ENCODE measurements at regions not wholly inside any gene's neighbourhood (a gene's known extent, or its start where the extent isn't known, plus 50 kb on each side); places are given as distances from the start of the nearest gene placed in this dataset.
A peak's percentile ranks its signal among the peaks of the same experiment; 100 is the strongest.
"Not testable (repeated sequence)": the region's sequence is repeated elsewhere in the genome, so short reads cannot be mapped to it uniquely, and the experiment has no call there.

DNA sequence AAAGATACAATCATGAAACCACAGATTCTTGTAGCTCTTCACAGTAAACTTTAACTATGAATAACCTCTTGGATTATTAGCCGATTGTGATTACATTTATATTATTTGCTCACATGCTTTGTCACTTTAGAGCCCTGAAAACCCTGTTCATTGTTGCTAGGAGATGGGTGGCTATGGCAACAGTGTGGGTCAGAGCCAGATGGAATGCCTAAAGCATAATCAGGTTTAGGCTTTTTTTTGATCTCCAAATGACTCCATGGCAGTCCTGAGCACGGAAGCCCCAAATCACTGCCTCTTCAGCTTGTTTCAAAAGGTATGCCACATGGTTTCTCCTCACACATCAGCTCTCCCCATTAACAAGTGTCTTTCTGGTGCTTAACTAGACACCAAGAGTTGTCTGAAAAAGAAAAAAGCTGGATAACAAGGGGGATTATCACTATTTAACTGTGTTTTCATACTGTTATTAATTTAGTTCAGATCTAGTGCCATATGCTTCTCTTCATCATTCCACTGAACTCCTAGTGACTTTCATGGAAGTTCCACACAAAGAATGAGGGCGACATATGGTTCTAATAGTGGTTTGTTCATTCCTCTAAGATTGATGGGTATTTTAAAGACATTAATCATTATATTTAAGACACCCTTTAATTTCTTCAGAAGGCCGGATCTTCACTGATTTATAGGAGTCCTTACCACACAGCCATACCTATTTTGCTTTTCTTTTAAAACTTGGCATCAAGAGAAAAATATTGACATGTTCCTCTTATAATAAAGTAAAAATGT, 88.8 kb upstream of the PAM start:
- DNase-seq (ENCODE audit: low read depth) = peak; percentile 56

DNA sequence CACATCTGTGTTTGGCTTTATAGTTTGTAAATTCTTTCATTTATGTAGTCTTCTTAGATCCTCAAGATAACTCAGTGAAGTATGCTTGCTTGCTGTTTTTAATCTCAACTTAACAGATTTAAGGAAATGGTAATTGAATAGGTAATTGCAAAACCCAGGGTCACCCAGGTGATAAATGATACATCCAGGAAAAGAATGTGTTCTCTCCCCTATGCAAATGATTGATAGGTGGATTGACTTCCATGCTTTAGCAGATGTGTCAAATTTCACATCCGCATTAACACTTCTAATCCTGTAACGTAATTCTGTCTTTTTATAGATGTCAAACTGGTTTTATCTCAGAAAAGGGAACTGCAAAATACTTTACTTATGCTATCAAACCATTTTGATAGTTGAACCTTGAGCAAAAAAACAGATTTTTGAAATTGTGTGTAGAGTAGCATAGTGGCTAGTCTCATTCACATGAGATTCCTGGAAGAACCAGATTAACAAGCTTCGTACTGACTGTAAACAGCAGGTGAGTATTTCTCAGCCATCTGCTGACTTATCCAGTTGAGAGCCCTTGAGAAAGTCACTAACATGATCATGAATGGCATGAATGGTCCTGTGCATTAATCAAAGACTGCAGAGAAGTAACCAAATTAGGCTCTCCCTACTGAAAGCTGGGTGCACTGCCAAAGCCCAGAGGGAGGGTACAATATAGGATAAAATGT, 86.7 kb upstream of the PAM start:
- no peak for DNase-seq (ENCODE audit: low read depth)

DNA sequence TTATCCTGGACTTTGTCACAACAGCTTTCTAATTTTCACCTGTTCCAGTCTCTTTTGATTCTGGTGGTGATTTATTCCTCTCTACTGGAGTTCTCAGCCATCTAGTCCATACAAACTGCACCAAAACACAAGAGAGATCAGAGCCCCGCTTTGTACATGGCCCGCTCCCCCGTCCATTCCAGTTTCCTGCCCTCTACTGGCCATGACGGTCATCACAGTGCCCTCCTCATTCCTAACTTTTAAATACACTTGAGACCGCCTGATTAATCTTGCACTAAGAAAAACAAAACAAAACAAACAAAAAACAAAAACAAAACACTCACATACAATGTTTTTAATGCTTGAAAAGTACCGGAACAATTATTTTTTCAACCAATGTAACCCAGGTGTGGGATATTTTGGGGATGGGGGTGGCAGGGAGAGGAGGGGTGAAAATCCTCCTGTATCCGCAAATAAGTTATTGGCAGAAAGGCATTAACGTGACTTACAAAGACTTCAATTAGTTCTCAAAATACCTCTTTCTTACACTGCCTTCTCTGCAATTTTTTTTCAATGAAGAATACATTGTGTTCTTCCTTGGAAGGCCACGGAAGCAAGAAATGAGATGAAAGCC, 84.8 kb upstream of the PAM start:
- DNase-seq (ENCODE audit: low read depth) = peak; percentile 17

DNA sequence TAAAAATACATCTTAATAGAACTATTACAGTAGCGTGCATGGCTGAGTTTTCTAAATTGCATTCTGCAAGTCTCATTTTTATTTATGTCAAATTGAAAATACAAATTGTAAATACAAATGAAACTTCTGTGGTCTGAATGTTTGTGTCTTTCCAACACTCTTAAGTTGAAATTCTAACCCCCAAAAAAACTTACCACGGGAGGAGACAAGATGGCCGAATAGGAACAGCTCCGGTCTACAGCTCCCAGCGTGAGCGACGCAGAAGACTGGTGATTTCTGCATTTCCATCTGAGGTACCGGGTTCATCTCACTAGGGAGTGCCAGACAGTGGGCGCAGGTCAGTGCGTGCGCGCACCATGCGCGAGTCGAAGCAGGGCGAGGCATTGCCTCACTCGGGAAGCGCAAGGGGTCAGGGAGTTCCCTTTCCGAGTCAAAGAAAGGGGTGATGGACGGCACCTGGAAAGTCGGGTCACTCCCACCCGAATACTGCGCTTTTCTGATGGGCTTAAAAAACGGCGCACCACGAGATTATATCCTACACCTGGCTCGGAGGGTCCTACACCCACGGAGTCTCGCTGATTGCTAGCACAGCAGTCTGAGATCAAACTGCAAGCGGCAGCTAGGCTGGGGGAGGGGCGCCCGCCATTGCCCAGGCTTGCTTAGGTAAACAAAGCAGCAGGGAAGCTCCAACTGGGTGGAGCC, 83.9 kb upstream of the PAM start:
- not testable (repeated sequence) for DNase-seq (ENCODE audit: low read depth)

DNA sequence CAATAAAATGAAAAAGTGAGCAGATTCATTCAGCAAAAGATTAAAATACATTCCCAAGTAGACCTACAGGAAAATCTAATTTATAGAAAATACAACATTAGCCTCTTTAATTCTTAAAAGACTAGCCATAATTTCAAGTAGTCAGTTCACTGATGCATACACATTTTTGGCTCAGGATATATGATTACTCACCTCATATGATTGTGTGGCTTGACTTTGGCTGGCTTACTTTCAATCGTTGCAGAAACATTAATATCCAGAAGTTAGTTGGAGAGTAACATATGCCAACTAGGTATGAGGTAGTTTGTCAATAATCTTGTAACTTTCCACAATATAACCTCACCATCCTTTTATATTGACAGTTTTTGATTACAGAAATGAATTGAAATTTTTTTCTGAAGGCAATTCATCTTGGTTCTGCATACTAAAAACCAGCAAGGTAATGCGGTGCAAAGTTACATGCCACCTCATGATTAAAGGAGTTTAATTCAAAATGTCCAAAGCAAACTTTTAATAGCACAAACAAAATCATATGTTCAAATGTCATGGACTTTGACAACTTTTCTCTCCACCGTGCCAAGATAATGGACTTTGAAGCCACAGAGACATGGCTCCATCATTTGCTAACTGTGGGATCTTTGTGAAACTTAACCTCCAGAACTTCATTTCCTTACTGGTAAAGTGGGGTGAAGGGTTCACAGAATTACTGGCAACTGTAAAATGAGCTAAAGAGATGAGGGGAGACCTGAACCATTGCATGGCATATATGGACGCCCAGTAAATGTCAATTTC, 76.6 kb upstream of the PAM start:
- DNase-seq (ENCODE audit: low read depth) = peak; percentile 67

DNA sequence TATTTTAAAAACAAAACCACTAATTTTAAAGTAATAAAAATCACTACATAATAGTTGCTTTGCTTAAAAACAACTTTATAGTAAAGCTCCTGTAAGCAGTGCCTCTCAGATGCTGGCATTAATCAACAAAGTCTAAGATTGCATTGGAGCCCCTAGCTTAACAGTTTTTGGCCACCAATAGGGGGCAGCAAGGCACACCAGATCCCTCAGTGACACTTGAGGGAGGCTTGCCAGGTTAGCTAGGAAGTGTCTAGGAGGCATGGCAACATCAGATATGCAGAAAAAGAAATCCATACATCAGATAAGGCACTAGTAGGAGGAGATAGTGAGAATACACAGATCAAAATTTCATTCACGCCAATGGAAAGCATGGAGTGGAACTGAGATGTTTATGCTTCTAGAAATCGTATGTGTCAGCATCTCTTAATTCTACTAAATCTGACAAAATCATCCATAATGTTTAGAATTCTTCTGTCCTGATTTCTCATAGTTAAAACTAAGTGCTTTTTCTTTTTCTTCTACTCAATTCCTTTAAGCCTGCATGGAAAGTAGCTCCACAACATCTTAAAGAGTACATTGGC, 73.6 kb upstream of the PAM start:
- peak; percentile 75 for DNase-seq (ENCODE audit: low read depth)

DNA sequence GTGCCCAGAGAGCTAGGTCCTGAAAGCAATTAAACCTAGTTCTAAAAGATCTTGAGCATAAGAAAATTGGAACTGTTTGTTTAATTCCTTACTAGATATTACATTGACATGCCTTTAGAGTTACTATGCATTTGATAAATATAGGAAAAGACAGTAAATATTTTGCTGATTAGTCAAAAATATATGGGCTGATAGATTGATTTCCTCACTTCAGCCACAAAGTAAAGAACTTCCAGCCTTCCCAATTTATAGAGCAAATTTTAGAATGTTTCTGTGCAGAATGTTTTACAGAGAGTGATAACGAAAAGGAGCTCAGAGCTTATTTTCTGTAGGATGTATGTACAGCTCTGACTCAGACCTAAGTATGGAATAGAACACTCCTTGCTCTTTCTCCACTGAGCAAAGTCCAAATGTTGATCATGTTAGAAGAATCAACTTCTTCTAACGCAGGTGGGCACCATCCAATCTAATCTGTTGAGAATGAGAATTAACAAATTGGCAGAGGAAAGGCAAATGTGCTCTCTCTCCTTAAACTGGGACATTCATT, 72.9 kb upstream of the PAM start:
- DNase-seq (ENCODE audit: low read depth) = no peak

DNA sequence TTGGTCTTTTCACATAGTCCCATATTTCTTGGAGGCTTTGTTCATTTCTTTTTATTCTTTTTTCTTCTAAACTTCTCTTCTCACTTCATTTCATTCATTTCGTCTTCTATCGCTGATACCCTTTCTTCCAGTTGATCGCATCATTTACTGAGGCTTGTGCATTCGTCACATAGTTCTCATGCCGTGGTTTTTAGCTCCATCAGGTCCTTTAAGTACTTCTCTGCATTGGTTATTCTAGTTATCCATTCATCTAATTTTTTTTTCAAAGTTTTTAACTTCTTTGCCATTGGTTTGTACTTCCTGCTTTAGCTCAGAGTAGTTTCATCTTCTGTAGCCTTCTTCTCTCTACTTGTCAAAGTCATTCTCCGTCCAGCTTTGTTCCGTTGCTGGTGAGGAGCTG, 67.0 kb upstream of the PAM start:
- DNase-seq (ENCODE audit: low read depth) = not testable (repeated sequence)

DNA sequence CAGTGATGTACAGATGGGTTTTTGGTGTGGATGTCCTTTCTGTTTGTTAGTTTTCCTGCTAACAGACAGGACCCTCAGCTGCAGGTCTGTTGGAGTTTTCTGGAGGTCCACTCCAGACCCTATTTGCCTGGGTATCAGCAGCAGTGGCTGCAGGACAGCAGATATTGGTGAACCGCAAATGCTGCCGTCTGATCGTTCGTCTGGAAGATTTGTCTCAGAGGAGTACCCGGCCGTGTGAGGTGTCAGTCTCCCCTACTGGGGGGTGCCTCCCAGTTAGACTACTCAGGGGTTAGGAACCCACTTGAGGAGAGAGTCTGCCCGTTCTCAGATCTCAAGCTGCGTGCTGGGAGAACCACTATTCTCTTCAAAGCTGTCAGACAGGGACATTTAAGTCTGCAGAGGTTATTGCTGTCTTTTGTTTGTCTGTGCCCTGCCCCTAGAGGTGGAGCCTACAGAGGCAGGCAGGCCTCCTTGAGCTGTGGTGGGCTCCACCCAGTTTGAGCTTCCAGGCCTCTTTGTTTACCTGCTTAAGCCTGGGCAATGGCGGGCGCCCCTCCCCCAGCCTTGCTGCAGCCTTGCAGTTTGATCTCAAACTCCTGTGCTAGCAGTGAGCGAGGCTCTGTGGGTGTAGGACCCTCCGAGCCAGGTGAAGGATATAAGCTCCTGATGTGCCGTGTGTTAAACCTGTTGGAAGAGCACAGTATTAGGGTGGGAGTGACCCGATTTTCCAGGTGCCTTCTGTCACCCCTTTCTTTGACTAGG, 66.3 kb upstream of the PAM start:
- not testable (repeated sequence) for DNase-seq (ENCODE audit: low read depth)

DNA sequence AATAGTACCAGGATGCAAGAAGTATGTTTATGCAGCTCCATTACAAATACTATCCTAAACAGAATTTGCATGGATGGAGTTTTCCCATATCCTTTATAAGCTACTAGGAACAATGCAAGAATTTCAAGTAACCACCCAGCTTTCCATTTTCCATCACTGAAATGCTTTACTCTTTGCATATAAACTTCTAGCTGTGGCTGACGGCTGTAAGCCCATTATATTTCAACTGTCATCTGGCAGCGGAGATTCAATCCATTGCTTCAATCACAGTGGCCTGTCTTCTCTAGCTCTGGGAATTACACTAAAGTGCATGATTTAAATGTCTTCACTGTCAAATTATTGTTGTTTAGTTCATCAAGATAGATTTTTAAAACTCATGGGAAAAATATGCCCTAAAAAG, 64.2 kb upstream of the PAM start:
- DNase-seq (ENCODE audit: low read depth) = no peak

DNA sequence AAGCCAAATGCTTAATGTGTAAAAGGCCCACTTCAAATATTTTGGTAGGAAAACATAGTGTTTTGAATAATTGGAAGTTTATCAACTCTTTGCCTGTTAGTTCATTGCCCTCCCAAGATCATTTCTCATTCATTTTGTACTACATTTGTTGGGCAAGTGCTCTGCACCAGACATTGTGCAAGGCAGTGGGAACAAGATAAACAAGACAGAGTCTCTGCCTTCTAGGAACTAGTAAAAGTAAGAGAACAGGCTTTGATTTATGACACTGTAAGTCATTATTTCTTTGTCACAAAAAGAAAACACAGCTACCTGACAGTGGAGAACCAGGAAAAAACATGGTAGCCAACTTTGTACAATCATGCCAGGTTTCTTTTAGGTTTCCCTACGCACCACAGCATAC, 63.7 kb upstream of the PAM start:
- no peak for DNase-seq (ENCODE audit: low read depth)

DNA sequence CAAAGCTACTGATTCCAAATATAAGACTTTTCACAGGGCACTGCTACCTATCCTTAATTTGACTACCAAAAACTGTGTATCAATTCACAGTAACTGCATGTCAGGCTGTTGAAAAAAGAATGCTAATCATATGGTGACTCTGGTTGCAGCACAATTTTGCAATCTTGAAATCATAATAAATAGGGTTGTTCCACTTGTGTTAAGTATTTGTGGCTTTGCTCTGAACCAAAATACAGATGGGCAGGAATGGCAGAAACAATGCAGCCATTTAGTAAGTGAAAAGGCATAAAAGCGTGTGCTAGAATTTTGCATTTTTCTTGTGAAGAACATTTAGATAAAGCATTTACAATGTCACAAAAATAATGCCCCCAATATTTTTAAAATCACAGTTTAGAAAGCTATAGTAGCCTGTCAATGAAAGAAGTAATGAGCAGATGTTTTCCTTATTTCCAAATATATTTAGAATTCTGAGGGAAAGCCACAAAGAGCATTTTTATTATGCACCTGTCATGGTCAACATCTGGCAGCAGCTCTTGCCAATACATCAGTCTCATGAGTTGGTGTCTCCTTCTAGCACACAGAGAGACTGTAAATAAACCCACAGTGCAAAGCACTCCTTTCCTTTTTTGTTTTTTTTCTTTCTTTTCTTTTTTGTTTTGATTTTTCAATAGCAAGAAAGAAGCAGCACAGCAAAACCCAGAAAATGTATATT, 54.8 kb upstream of the PAM start:
- no peak for DNase-seq (ENCODE audit: low read depth)

DNA sequence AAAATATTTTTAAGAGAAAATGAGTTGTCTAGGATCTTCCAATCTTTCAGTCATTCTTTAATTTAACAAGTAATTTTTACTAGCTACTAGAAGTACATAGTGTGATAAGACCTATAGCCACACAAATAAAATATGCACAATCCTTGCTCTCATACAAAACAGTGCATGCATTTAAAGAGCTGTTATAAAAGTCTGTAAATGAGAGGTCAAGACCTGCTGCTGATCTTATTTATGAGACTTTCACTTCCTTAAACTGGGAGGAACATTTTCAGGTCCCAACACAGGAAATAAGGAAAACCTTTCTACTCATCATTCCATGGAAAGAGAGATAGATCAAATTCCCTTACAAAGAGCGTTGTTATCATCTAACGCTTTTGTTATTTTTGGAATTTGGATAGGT, 54.2 kb upstream of the PAM start:
- DNase-seq (ENCODE audit: low read depth) = no peak

DNA sequence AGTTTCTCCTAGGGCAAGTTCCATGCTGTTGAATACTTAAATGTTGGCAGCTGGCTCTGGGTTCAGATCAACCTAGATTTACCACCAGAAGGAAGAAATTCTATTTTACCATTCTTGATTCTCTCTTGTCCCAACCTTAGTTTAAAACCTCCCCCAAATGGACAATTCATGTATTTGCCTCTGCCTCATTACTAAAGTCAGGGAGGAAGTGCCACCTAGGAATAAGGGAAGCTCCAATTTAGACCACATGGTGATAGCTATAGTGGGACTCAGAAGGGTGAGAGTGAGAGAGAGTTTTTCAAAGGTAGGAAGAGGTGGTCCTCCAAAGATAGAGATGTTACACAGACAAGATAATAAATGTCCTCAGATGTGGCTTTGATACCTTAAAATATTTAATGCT, 53.4 kb upstream of the PAM start:
- DNase-seq (ENCODE audit: low read depth) = no peak

Data from M059J (cell line).